ENCODE measurements at regions not wholly inside any gene's neighbourhood (a gene's known extent, or its start where the extent isn't known, plus 50 kb on each side); places are given as distances from the start of the nearest gene placed in this dataset.

- peaks cover 7% of the 10 kb centered on the region for H3K27me3 ChIP-seq
- H3K4me1 ChIP-seq (ENCODE audit: control insufficient read depth in 1 of 2, insufficient read depth in 1 of 2, low read depth in 1 of 2, low read length in 1 of 2), result no peaks in the 10 kb centered on the region
- no peaks in the 10 kb centered on the region for H3K36me3 ChIP-seq
- no peak overlapping the region for H3K27ac ChIP-seq
- no peak overlapping the region for H3K4me3 ChIP-seq (ENCODE audit: low read depth in 1 of 2, low read length in 1 of 2)
- no peaks in the 10 kb centered on the region for H3K9me3 ChIP-seq
- no peak for TF ChIP-seq CTCF (IDR thresholded peaks at IDR 0.05)
These were observed 172.4 kb upstream of the HS6ST1 start for GRCh38 chr2:128490881-128491691.

GRCh38 chr2:128491692-128492244 lies 173.1 kb upstream of the HS6ST1 start:
- no peaks in the 10 kb centered on the region for H3K4me1 ChIP-seq (ENCODE audit: control insufficient read depth in 1 of 2, insufficient read depth in 1 of 2, low read depth in 1 of 2, low read length in 1 of 2)
- no peaks in the 10 kb centered on the region for H3K9me3 ChIP-seq
- TF ChIP-seq CTCF (IDR thresholded peaks at IDR 0.05), result no peak
- no peaks in the 10 kb centered on the region for H3K36me3 ChIP-seq
- H3K27ac ChIP-seq, result no peak overlapping the region
- H3K27me3 ChIP-seq, result peaks cover 7% of the 10 kb centered on the region
- H3K4me3 ChIP-seq (ENCODE audit: low read depth in 1 of 2, low read length in 1 of 2), result no peak overlapping the region

- Histone ChIP-seq H3K36me3 (no peaks in the 10 kb centered on the region), H3K27ac (no peak overlapping the region), H3K27me3 (peaks cover 4% of the 10 kb centered on the region), H3K4me3 (ENCODE audit: low read depth in 1 of 2, low read length in 1 of 2) (no peak overlapping the region), H3K4me1 (ENCODE audit: control insufficient read depth in 1 of 2, insufficient read depth in 1 of 2, low read depth in 1 of 2, low read length in 1 of 2) (no peaks in the 10 kb centered on the region), H3K9me3 (no peaks in the 10 kb centered on the region)
- TF ChIP-seq CTCF (IDR thresholded peaks at IDR 0.05), result no peak
These were observed 174.5 kb upstream of the HS6ST1 start for GRCh38 chr2:128492966-128493811.

- H3K27ac ChIP-seq, result no peak overlapping the region
- TF ChIP-seq CTCF (IDR thresholded peaks at IDR 0.05), result no peak
- H3K4me1 ChIP-seq (ENCODE audit: control insufficient read depth in 1 of 2, insufficient read depth in 1 of 2, low read depth in 1 of 2, low read length in 1 of 2), result no peaks in the 10 kb centered on the region
- no peak overlapping the region for H3K4me3 ChIP-seq (ENCODE audit: low read depth in 1 of 2, low read length in 1 of 2)
- H3K9me3 ChIP-seq, result no peaks in the 10 kb centered on the region
- peaks cover 4% of the 10 kb centered on the region for H3K27me3 ChIP-seq
- H3K36me3 ChIP-seq, result no peaks in the 10 kb centered on the region
These were observed 175.2 kb upstream of the HS6ST1 start for GRCh38 chr2:128493880-128494279.

- no peak overlapping the region for H3K27ac ChIP-seq
- TF ChIP-seq CTCF (IDR thresholded peaks at IDR 0.05), result no peak
- H3K27me3 ChIP-seq, result peaks cover 4% of the 10 kb centered on the region
- H3K4me3 ChIP-seq (ENCODE audit: low read depth in 1 of 2, low read length in 1 of 2), result no peak overlapping the region
- no peaks in the 10 kb centered on the region for H3K4me1 ChIP-seq (ENCODE audit: control insufficient read depth in 1 of 2, insufficient read depth in 1 of 2, low read depth in 1 of 2, low read length in 1 of 2)
- H3K9me3 ChIP-seq, result no peaks in the 10 kb centered on the region
- no peaks in the 10 kb centered on the region for H3K36me3 ChIP-seq
These were observed 175.6 kb upstream of the HS6ST1 start for GRCh38 chr2:128494307-128494639.
